Glutamatergic neuron (in vitro differentiated cells): ENCODE measurements at regions not wholly inside any gene's neighbourhood (a gene's known extent, or its start where the extent isn't known, plus 50 kb on each side); places are given as distances from the start of the nearest gene placed in this dataset.
A peak's percentile ranks its signal among the peaks of the same experiment; 100 is the strongest.

Experiments used
- DNase-seq: peaks from one replicate; pipeline ENCODE4 v3.0.0; 2022
- H3K27ac Mint-ChIP-seq: one replicate; pipeline ENCODE4 v1.8.0; 2020; ENCODE audit warnings: mild to moderate bottlenecking, mixed read lengths, inconsistent platforms; ENCODE audit not compliant: unreplicated experiment
- H3K27me3 Mint-ChIP-seq: one replicate; pipeline ENCODE4 v1.8.0; 2020; ENCODE audit warnings: mild to moderate bottlenecking, moderate library complexity, mixed read lengths, inconsistent platforms; ENCODE audit not compliant: unreplicated experiment
- H3K36me3 Mint-ChIP-seq: one replicate; pipeline ENCODE4 v1.8.0; 2020; ENCODE audit warnings: mild to moderate bottlenecking, mixed read lengths, inconsistent platforms; ENCODE audit not compliant: unreplicated experiment
- H3K4me1 Mint-ChIP-seq: one replicate; pipeline ENCODE4 v1.8.0; 2020; ENCODE audit warnings: mild to moderate bottlenecking, low read depth, mixed read lengths, inconsistent platforms; ENCODE audit not compliant: unreplicated experiment
- H3K4me3 Mint-ChIP-seq: one replicate; pipeline ENCODE4 v1.8.0; 2020; ENCODE audit warnings: mild to moderate bottlenecking, mixed read lengths, inconsistent platforms; ENCODE audit not compliant: unreplicated experiment
- H3K9me3 Mint-ChIP-seq: one replicate; pipeline ENCODE4 v1.8.0; 2020; ENCODE audit warnings: mild to moderate bottlenecking, moderate library complexity, mixed read lengths, inconsistent platforms; ENCODE audit not compliant: unreplicated experiment
- TF ChIP-seq, protein P1 (sequence below): fragments of 200-600 bp; sonication (generic); IDR thresholded peaks from one replicate; pipeline ENCODE4 v1.5.0; 2021; ENCODE audit not compliant: partially characterized antibody, unreplicated experiment

DNA sequence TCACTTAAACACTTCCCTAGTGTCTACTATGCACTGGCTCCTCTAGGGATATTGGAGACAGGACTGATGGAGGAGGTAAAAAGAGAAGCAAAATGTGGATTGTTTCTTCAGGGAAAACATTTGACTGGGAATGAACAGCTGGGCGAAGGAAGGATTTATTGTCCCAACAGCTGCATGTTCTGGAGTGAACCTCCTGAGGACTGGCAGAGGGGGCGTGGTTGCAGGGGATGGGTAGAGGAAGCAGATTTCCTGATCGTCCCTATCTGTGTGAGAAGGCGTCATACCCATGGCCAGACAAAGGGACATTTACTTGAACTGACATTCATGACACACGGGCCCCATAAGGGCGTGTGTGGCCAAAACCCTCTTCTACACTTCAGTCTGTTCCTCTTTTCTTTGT is 321.5 kb downstream of the MAP2K4 start:
- no peak overlapping the region for H3K4me3 Mint-ChIP-seq
- no peaks in the 10 kb centered on the region for H3K36me3 Mint-ChIP-seq
- no peaks in the 10 kb centered on the region for H3K27me3 Mint-ChIP-seq
- H3K9me3 Mint-ChIP-seq, result no peaks in the 10 kb centered on the region
- TF ChIP-seq, protein P1, sequence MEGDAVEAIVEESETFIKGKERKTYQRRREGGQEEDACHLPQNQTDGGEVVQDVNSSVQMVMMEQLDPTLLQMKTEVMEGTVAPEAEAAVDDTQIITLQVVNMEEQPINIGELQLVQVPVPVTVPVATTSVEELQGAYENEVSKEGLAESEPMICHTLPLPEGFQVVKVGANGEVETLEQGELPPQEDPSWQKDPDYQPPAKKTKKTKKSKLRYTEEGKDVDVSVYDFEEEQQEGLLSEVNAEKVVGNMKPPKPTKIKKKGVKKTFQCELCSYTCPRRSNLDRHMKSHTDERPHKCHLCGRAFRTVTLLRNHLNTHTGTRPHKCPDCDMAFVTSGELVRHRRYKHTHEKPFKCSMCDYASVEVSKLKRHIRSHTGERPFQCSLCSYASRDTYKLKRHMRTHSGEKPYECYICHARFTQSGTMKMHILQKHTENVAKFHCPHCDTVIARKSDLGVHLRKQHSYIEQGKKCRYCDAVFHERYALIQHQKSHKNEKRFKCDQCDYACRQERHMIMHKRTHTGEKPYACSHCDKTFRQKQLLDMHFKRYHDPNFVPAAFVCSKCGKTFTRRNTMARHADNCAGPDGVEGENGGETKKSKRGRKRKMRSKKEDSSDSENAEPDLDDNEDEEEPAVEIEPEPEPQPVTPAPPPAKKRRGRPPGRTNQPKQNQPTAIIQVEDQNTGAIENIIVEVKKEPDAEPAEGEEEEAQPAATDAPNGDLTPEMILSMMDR, result no peak
- no peak for DNase-seq
- H3K4me1 Mint-ChIP-seq, result no peaks in the 10 kb centered on the region
- H3K27ac Mint-ChIP-seq, result no peak overlapping the region

DNA sequence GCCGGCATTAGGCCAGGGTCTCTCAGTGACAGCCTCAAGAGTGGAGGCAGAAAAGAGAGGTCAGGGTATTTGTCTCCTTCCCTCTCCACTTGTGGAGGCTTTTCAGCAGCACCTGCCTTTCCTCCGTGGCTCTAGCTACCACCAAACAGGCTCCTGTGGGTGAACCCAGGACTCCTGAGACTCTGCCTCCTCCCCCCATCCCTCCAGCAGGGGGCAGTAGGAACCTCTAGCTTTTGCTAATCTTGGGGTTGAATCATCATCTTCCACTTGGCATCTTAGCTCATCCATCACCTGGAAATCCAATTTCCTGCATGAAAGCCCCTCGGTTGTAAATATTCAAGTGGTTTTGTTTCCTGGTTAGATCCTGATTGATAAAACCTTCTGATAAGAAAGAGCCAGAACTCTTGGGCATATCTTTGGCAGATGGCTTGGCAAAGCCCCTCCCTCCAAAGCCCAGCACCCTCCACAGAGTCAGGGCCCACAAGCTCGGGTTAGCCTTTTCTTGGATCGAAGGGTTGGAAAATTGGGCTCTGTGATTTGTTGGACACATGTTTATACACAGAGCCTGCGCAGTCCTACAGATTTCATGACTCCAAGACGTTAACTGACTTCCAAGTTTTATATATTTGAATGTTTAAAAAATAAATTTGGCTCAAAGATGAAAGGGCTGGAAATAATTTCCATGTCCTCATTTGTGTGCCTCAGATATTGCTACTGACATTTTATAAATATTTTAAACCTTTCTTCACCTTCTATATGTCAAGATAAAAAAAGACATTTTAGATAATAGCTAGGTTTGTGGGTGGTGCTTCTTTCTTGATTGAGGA is 322.1 kb downstream of the MAP2K4 start:
- DNase-seq, result peak; percentile 42
- Mint-ChIP-seq H3K4me1 (no peaks in the 10 kb centered on the region), H3K36me3 (no peaks in the 10 kb centered on the region), H3K9me3 (no peaks in the 10 kb centered on the region), H3K27ac (no peak overlapping the region), H3K4me3 (no peak overlapping the region), H3K27me3 (no peaks in the 10 kb centered on the region)
- TF ChIP-seq, protein P1, result peak; percentile 47

DNA sequence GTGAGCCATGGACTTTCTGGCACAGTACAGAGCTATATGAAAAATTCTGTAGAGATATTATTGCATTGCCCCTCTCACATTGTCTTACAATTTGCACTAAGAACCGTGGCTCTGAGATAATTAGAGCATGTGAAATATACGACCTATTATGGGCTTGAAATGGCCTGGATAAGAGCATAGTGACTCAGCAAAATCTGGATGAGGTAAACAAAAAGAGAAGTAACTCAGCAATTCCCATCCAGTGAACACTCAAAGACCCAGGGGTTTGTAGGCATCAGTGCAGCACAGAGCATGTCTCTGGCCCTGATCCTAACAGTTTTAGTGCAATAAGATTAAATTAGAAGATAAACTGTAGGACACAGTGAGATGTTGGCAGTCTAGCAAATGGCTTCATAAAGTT is 317.2 kb upstream of the MYOCD start:
- no peak for DNase-seq
- no peak overlapping the region for H3K4me3 Mint-ChIP-seq
- TF ChIP-seq, protein P1, result no peak
- H3K27ac Mint-ChIP-seq, result no peak overlapping the region
- H3K27me3 Mint-ChIP-seq, result no peaks in the 10 kb centered on the region
- H3K36me3 Mint-ChIP-seq, result no peaks in the 10 kb centered on the region
- no peaks in the 10 kb centered on the region for H3K9me3 Mint-ChIP-seq
- H3K4me1 Mint-ChIP-seq, result no peaks in the 10 kb centered on the region

DNA sequence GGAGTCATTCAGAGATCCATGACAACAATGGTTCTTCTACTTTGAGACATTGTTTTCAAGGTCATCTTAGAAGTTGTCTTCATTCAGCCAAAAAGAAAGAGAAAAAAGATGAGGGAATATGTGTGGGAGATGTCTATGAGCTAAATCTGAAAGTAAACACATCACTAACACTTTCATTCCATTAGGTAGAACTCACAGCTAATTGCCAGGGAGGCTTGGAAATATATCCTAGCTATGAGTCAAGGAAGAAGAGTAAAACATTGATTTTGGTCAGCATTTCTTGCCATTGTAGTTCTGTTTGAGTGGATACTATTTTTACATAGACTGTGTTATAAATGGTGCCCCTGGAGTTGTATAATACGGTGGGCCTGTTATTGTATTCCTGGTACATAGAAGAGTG is 316.4 kb upstream of the MYOCD start:
- no peaks in the 10 kb centered on the region for H3K36me3 Mint-ChIP-seq
- no peak overlapping the region for H3K27ac Mint-ChIP-seq
- no peak overlapping the region for H3K4me3 Mint-ChIP-seq
- no peaks in the 10 kb centered on the region for H3K4me1 Mint-ChIP-seq
- DNase-seq, result no peak
- H3K27me3 Mint-ChIP-seq, result no peaks in the 10 kb centered on the region
- no peaks in the 10 kb centered on the region for H3K9me3 Mint-ChIP-seq
- TF ChIP-seq, protein P1, result no peak

DNA sequence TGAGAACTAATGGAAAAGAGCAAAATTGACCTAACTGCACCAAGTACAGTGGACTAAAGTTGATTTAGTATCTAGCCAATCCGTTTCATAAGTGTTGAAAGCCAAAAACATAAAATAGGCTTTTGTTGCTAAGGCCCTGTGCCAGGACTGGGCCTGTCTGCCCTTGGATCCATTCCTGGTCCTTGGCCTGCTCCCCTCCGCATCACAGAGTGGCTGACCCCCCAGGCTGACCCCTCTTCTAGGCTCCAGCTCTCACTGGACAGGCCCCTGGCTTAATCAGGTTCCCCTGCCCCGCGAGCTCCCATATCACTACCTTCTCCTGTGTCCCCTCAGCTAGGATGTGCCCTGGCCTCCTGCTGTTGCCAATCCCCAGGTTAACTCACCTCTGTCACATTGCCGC is 313.6 kb upstream of the MYOCD start:
- no peak for DNase-seq
- Mint-ChIP-seq H3K9me3 (no peaks in the 10 kb centered on the region), H3K4me3 (no peak overlapping the region), H3K4me1 (no peaks in the 10 kb centered on the region), H3K36me3 (no peaks in the 10 kb centered on the region), H3K27ac (no peak overlapping the region), H3K27me3 (no peaks in the 10 kb centered on the region)
- TF ChIP-seq, protein P1, result no peak
